Osteocyte (in vitro differentiated cells): ENCODE measurements at regions not wholly inside any gene's neighbourhood (a gene's known extent, or its start where the extent isn't known, plus 50 kb on each side); places are given as distances from the start of the nearest gene placed in this dataset.

Source experiments
- DNase-seq: peaks from one replicate; pipeline ENCODE4 v3.0.0; 2021; ENCODE audit warnings: mixed read lengths; ENCODE audit not compliant: unreplicated experiment; ENCODE audit errors: extremely low spot score
- H3K27ac Mint-ChIP-seq: one replicate; pipeline ENCODE4 v1.8.0; 2021; ENCODE audit warnings: mild to moderate bottlenecking, mixed read lengths; ENCODE audit not compliant: unreplicated experiment
- H3K27me3 Mint-ChIP-seq: one replicate; pipeline ENCODE4 v1.8.0; 2021; ENCODE audit warnings: mixed read lengths; ENCODE audit not compliant: unreplicated experiment
- H3K36me3 Mint-ChIP-seq: one replicate; pipeline ENCODE4 v1.8.0; 2021; ENCODE audit warnings: mixed read lengths; ENCODE audit not compliant: unreplicated experiment
- H3K4me1 Mint-ChIP-seq: one replicate; pipeline ENCODE4 v1.8.0; 2021; ENCODE audit warnings: mixed read lengths; ENCODE audit not compliant: unreplicated experiment
- H3K4me3 Mint-ChIP-seq: one replicate; pipeline ENCODE4 v1.8.0; 2021; ENCODE audit warnings: mild to moderate bottlenecking, moderate library complexity, mixed read lengths; ENCODE audit not compliant: unreplicated experiment
- H3K9me3 Mint-ChIP-seq: one replicate; pipeline ENCODE4 v1.8.0; 2021; ENCODE audit warnings: mixed read lengths; ENCODE audit not compliant: unreplicated experiment
- TF ChIP-seq, protein P1 (sequence below): fragments of 200-600 bp; sonication (generic); IDR thresholded peaks from 2 replicates; pipeline ENCODE4 v1.5.0; 2021; ENCODE audit warnings: antibody characterized with exemption, mild to moderate bottlenecking, moderate library complexity

- Mint-ChIP-seq H3K36me3 (peaks cover 2% of the 10 kb centered on the region), H3K27me3 (no peaks in the 10 kb centered on the region), H3K4me3 (no peak overlapping the region), H3K4me1 (peaks cover 5% of the 10 kb centered on the region), H3K27ac (no peak overlapping the region), H3K9me3 (peaks cover 7% of the 10 kb centered on the region)
- TF ChIP-seq, protein P1, sequence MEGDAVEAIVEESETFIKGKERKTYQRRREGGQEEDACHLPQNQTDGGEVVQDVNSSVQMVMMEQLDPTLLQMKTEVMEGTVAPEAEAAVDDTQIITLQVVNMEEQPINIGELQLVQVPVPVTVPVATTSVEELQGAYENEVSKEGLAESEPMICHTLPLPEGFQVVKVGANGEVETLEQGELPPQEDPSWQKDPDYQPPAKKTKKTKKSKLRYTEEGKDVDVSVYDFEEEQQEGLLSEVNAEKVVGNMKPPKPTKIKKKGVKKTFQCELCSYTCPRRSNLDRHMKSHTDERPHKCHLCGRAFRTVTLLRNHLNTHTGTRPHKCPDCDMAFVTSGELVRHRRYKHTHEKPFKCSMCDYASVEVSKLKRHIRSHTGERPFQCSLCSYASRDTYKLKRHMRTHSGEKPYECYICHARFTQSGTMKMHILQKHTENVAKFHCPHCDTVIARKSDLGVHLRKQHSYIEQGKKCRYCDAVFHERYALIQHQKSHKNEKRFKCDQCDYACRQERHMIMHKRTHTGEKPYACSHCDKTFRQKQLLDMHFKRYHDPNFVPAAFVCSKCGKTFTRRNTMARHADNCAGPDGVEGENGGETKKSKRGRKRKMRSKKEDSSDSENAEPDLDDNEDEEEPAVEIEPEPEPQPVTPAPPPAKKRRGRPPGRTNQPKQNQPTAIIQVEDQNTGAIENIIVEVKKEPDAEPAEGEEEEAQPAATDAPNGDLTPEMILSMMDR: no peak
- DNase-seq: no peak
These were observed 218.7 kb downstream of the ZIC4 start for GRCh38 chr3:147187687-147188086.

DNA sequence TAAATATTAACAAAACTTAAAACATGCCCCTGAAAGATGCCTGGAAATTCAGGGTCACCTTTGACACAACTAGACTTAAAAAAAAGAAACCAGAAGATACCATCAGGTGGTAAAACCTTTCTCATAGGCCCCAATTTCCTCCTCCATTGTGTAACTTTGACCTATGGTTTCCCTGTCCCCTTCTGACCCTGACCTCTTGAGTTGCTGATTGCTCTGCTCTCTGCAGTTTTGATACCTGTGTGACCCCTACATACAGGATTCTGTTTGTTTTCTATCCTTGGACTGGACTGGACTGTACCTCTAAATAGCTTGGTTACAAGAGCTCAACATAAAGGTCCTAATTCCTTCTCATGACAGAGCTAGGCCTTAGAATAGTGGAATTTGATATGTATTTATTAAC is 220.6 kb downstream of the ZIC4 start:
- Mint-ChIP-seq H3K4me1 (peaks cover 3% of the 10 kb centered on the region), H3K27ac (no peak overlapping the region), H3K27me3 (no peaks in the 10 kb centered on the region), H3K36me3 (no peaks in the 10 kb centered on the region), H3K9me3 (peaks cover 4% of the 10 kb centered on the region), H3K4me3 (no peak overlapping the region)
- no peak for DNase-seq
- TF ChIP-seq, protein P1: no peak

GRCh38 chr3:147184794-147185193 is 221.5 kb downstream of the ZIC4 start:
- no peaks in the 10 kb centered on the region for H3K36me3 Mint-ChIP-seq
- no peak for DNase-seq
- no peaks in the 10 kb centered on the region for H3K9me3 Mint-ChIP-seq
- H3K27ac Mint-ChIP-seq: no peak overlapping the region
- H3K27me3 Mint-ChIP-seq: no peaks in the 10 kb centered on the region
- no peak overlapping the region for H3K4me3 Mint-ChIP-seq
- peaks cover 3% of the 10 kb centered on the region for H3K4me1 Mint-ChIP-seq
- TF ChIP-seq, protein P1: no peak

DNA sequence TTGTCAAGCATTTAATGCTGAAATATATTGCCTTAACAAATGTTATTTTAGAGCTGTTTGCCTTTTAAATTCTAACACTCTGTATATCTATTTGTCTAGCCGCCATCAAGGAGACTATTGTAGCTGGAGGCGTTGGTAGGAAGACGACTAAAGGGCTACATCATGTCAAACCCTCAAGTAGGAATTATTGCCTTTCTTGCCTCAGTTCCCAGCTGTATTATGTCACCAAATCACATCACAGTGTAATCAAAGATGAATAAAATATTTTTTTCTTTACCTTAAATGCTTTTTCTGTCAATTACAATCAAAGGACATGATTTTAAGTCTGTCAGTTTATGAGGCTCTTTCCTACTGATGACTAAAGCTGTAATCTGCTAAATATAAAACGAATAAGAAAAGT is 233.1 kb downstream of the ZIC4 start:
- DNase-seq: no peak
- no peak overlapping the region for H3K4me3 Mint-ChIP-seq
- H3K27ac Mint-ChIP-seq: no peak overlapping the region
- H3K9me3 Mint-ChIP-seq: peaks cover 9% of the 10 kb centered on the region
- TF ChIP-seq, protein P1: no peak
- peaks cover 2% of the 10 kb centered on the region for H3K36me3 Mint-ChIP-seq
- no peaks in the 10 kb centered on the region for H3K27me3 Mint-ChIP-seq
- H3K4me1 Mint-ChIP-seq: no peaks in the 10 kb centered on the region

DNA sequence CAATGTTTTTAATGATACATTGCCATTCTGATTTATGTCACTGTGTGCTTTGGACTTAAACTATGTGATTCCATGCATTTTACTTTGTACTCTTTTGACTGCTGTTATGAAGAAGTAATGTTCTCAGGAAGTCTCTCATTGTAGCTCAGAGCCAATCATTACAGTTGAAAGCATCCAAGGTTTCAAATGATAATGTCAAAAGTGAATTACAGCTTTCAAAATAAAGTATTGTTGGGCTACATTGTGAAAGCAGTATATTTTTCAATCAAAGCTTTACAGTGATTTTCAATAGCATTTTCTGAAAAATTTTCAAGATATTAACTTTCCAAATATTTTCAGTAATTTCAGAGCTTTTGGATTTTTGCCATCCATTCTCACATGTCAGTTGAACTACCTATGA is 243.6 kb downstream of the ZIC4 start:
- Mint-ChIP-seq H3K36me3 (no peaks in the 10 kb centered on the region), H3K27me3 (no peaks in the 10 kb centered on the region), H3K4me3 (no peak overlapping the region), H3K9me3 (no peaks in the 10 kb centered on the region), H3K4me1 (no peaks in the 10 kb centered on the region), H3K27ac (no peak overlapping the region)
- TF ChIP-seq, protein P1: no peak
- no peak for DNase-seq
